ENCODE measurements at regions not wholly inside any gene's neighbourhood (a gene's known extent, or its start where the extent isn't known, plus 50 kb on each side); places are given as distances from the start of the nearest gene placed in this dataset.
"Not testable (repeated sequence)": the region's sequence is repeated elsewhere in the genome, so short reads cannot be mapped to it uniquely, and the experiment has no call there.

GRCh38 chr2:142727821-142728478 lies 149.5 kb upstream of the KYNU start:
- not testable (repeated sequence) for DNase-seq; H3K27ac ChIP-seq (ENCODE audit: insufficient read length, low read depth, low read length); H3K4ac ChIP-seq (ENCODE audit: low read depth, low read length); H3K23me2 ChIP-seq (ENCODE audit: insufficient read length, low read depth, low read length, poor library complexity, severe bottlenecking); H3K9me3 ChIP-seq (ENCODE audit: control insufficient read depth, low read depth, low read length); H3K79me1 ChIP-seq (ENCODE audit: insufficient read depth, low read depth, low read length, poor library complexity, severe bottlenecking); H4K20me1 ChIP-seq (ENCODE audit: control insufficient read depth, insufficient read depth, insufficient read length); H3K18ac ChIP-seq (ENCODE audit: insufficient read length, low read depth, low read length); H3K56ac ChIP-seq (ENCODE audit: insufficient read length, low read depth, low read length); H4K8ac ChIP-seq (replicated peaks; ENCODE audit: insufficient read length, low read depth, low read length); H3K4me2 ChIP-seq (ENCODE audit: insufficient read depth, insufficient read length, low read length); H2AFZ ChIP-seq (ENCODE audit: low read length); H3K4me1 Mint-ChIP-seq; H3K27ac Mint-ChIP-seq; H3K4me1 ChIP-seq (ENCODE audit: insufficient read depth, low read length); H2BK20ac ChIP-seq (ENCODE audit: low read depth, low read length, poor library complexity, severe bottlenecking); H3K9ac ChIP-seq (ENCODE audit: extremely low read depth, insufficient read length, low read length); H2BK120ac ChIP-seq (ENCODE audit: low read depth, low read length, poor library complexity, severe bottlenecking); H3K23ac ChIP-seq (ENCODE audit: insufficient read length, low read depth, low read length); H4K5ac ChIP-seq (ENCODE audit: insufficient read length, low read depth, low read length); H3K27me3 ChIP-seq (ENCODE audit: insufficient read depth, low read length); H2BK15ac ChIP-seq (ENCODE audit: low read depth, low read length); H3K27me3 Mint-ChIP-seq (ENCODE audit: low read depth); H3K79me2 ChIP-seq (ENCODE audit: insufficient read depth, low read length); H2AK5ac ChIP-seq (ENCODE audit: insufficient read length, low read length); H2BK5ac ChIP-seq (ENCODE audit: insufficient read length, low read length); H4K91ac ChIP-seq (ENCODE audit: insufficient read length, low read depth, low read length); H3T11ph ChIP-seq (ENCODE audit: low read length); H3K4me3 Mint-ChIP-seq; H2BK12ac ChIP-seq (ENCODE audit: insufficient read length, low read depth, low read length); H3K14ac ChIP-seq (ENCODE audit: insufficient read depth, low read length)
- peaks cover 26 to 28% of the 10 kb centered on the region in 2 experiments for H3K9me3 Mint-ChIP-seq
- no CpG with 5 or more reads among the region's 17 CpGs for WGBS (ENCODE audit: extremely low coverage, insufficient read length, low lambda C conversion rate)
- H3K36me3 Mint-ChIP-seq (ENCODE audit: insufficient read depth in 1 of 3, low read depth in 3 of 3): peaks cover 15 to 24% (median 21%) of the 10 kb centered on the region in 3 experiments

Data from H9 (cell line).